Hepatocyte (in vitro differentiated cells): ENCODE measurements at regions not wholly inside any gene's neighbourhood (a gene's known extent, or its start where the extent isn't known, plus 50 kb on each side); places are given as distances from the start of the nearest gene placed in this dataset.

Source experiments
- CTCF ChIP-seq: fragments of 200-600 bp; sonication (generic); IDR thresholded peaks from 2 replicates; pipeline ENCODE4 v1.5.1; 2016; ENCODE audit warnings: antibody characterized with exemption, mild to moderate bottlenecking; ENCODE audit not compliant: poor library complexity
- EZH2 ChIP-seq: fragments of 200-600 bp; sonication (generic); IDR thresholded peaks from 2 replicates; pipeline ENCODE4 v1.6.1; 2016; ENCODE audit warnings: antibody characterized with exemption, mild to moderate bottlenecking, borderline replicate concordance

GRCh38 chr13:111850458-111850857, 216.5 kb upstream of the SOX1 start:
- no peak for TF ChIP-seq CTCF
- no peak for TF ChIP-seq EZH2
